Islet of Langerhans (tissue), 1 donor: ENCODE measurements at regions not wholly inside any gene's neighbourhood (a gene's known extent, or its start where the extent isn't known, plus 50 kb on each side); places are given as distances from the start of the nearest gene placed in this dataset.

ENCODE experiments used
- FAIRE-seq: peaks from one replicate; lab custom pipeline; 2011; peaks lifted over from hg19 to GRCh38; lab: Jason Lieb, UNC

DNA sequence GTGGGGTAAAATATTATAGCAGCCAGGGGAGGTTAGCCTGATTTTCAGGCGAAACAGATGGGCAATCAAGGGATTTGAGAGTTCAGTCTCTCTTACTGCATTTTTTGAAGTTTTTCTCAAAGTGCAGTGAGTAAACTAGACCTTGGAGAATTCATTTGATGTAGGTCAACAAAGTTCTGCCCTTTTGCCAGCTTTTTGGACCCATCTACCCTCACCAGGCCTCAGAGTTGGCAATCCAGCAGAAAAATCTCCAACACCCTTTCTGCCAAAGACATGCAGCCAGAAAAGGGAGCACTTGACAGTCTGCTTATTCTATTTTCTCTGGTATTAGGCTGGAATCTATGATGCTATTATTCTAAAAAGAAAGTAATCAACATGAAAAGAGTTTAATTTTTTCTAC, 162.2 kb upstream of the TOM1L1 start:
- no peak for FAIRE-seq

DNA sequence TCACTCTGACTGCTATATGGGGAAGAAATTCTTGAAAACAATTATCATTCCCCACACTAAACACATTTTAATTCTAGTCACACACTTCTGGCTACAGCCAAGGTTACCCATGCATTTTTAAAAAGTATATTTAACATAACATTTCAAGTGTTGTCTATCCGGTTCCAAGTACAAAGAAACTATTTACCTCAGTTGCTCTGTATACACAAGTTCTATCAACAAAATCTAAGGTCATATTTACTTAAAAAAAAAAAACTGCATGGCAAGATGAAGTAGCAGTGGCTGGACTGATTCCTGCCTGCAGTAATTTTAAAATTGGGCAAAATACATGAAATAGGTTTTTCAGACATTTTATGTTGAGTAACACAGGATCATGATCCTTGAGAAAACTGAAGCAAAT, 155.9 kb upstream of the TOM1L1 start:
- FAIRE-seq, result no peak

DNA sequence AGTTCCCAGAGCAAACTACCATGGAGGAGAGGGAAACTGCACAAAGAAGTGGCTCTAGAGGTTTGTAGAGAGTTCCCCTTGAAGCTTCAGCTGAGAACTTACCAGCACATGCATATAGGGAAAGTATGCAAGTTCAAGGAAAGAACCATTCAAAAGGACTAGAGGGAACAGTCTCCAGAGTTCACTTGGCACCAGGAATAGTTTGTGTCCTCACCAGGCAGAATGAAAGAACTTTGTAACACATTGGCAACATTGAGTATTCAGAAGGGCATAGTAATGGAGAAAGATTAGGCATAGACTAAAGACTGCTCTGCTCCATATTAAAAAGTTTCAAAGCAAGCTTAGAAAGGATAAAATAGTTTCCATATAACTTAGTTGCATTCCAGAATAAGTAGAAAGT, 155.4 kb upstream of the TOM1L1 start:
- FAIRE-seq, result no peak

DNA sequence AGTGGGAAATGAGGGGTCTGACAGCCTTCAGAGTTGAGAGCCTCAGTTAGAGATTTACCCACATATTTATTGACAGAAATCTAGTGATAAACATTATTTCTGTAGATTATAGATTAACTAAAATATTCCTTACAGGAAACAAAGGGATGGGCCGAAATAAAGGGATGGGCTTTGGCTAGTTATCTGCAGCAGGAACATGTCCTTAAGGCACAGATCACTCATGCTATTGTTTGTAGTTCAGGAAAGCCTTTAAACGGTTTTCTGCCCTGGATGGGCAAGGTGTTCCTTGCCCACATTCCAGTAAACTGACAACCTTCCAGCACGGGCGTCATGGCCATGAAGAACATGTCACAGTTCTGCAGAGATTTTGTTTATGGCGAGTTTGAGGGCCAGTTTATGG, 154.8 kb upstream of the TOM1L1 start:
- FAIRE-seq, result no peak

DNA sequence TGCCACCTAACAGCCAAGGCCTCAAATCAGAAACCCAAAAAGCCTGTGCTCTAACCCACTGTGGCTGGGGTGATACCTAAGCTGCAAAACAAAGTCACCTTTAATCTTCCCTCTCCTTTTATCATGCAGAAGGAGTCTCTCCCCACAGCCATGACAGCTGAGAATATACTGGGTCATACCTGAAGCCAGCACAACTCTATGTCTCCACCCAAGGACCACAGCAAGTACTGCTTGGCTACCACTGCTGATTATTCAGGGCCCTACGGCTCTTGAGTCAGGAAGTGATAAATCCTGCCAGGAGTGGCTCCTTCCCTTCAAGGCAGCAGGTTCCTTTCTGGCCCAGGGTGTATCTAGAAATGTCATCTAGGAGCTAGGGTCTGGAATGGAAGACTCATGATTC, 151.5 kb upstream of the TOM1L1 start:
- no peak for FAIRE-seq

DNA sequence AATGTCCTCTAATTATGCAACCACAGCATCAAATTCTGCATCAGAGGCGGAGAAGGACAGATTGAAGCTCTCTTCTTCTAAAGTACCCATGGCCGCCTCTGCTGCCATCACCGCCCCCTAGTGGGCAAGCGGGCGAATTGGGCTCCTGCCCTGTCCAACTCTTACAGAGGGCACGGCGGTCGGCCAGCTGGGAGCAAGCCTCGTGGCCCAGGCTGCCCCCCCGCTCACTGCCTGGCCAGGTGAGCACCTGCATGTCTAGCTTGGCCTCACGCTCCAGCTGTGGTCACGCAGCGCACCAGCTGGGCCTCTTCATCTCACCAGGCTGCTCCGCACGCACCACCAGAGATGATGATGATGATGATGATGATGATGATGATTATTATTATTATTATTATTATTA, 146.1 kb upstream of the TOM1L1 start:
- FAIRE-seq, result no peak

DNA sequence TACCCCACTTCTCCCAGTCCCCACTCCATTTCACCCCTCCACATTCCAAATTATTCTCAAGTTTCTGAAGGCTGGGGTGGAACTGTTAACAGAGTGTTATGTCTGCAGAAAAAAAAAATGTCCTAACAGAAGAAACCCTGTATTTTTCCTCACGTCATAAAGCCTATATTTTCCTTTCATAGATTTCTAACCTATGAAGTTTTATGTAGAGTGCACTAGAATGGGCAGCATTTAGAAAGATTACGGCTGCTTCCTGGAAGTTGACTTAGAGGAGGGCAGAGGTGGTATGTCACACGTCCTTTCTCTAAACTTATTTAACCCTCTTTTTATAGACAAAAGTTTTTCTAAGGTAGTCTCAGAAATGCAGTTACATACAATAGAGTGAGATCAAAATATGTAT, 139.8 kb upstream of the TOM1L1 start:
- no peak for FAIRE-seq

DNA sequence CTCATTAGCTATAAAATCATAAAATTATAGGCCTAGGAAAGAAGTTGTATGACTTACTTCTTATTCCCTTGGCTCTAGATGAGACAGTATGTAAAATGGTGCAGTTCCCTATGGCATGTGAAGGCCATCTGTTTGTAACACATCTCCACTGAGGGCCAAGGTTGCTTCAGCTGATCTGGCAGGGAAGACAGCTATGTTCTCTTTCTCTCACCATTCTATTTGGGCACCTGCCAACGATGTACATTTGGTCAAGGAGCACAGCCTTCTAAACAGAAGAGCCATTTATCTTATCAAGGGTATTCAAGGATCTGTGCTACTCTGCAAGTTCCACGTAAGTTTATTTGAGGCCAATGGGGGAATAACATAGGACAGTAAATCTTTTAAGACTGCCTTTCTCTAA, 129.8 kb upstream of the TOM1L1 start:
- FAIRE-seq, result no peak

DNA sequence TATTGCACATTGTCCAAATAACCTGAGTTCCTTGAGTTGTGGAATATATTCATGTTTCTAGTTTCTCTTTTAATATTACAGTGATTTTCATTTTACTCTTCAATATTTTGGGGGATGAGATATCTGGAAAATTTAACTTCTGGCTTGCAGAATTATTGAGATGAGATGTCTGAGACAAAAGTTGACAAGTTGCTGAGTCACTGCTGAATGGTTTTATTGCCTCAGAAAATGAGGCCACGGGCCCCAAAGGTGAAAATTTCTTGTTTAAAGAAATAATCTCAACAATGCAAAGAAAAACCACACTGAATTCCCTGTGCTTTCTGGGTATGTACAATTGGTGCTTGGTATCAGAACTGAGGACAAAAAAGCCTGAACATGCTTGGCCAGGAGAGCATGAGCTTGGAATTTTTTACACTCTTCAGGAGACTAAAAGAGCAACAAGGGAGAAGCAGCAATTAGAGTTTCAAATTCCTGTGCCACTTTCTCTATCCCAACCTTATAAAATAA, 129.2 kb upstream of the TOM1L1 start:
- no peak for FAIRE-seq

DNA sequence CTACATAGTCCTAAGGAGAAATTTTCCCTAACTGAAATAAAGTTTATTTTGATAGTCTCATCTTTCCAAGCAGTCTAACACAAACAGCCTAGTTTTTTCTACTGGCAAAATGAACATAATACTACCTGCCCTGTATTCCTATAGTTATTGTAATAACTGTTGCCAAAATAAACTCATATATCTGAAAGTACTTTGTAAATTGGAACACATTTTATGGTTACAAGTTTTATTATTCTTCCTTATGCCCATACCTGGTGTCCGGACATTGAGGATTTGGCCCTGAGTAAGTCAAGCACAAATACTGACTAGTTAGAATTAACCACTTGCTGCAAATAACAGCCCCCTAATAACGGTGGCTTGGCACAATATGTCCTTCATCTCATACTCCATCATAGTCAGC, 120.4 kb upstream of the TOM1L1 start:
- no peak for FAIRE-seq

DNA sequence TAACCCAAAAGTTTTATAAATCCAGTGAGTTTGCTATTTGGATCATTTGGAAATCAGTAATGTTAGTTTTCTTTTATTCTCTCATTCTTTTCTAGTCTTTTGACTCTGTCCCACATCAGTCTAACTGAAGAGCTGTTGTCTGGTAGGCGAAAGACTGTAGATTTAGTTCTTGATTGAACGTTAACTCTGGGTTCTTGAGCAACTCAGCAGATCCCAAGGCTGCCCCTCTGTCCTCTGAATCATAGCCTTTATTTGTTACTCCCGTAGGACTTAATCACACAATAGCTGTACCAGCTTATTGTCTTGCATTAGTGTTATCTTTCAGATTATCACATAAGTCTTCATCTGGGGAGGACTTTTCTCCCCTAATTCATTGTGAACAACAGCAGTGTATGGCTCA, 119.3 kb upstream of the TOM1L1 start:
- no peak for FAIRE-seq

DNA sequence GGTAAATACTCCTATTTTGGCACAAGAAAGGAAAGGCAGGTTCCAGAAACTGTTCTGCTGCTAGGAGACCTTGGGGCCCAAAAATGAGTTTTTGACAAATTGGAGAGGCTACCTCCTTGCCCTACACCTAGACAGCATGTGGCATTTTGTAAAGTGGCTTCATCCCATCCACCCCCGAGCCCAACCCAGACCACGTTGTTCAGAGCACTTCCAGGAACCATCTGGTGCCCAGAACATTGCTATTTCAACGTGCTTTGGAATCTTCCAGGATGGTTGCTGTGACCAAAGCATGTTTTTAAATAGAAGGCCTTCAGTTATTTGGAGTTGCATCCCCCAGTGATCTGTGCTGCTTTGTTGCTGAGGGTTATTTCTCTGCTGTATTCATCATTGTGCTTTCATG, 116.3 kb upstream of the TOM1L1 start:
- no peak for FAIRE-seq

DNA sequence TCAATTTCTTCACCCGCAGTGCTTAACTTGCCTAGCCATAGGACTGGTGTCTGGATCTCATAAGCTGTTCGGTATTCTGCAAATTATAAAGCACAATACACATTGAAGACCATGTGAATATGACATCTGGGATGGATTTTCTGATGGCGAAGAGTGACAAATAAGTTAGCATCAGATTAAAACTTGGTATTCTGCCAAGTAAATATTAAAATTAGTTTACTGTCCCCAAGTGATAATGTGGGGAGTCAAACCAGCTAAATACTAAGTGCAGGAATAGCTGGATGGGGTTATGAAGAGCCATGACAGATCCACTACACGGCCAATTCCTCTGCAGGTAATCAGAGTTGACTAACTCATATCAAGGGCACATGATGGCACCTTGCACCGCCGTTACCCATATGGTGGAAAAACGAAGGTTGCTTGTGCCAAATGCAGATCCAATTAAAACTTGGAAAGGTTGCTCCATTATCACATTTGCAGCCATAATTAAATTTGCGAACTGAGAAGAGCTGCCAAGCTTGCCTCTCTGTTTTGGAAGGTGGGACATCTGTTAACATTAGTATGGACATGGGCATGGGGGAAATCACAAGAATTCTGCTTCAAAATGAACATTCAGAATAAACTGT, 114.9 kb upstream of the TOM1L1 start:
- FAIRE-seq, result no peak

DNA sequence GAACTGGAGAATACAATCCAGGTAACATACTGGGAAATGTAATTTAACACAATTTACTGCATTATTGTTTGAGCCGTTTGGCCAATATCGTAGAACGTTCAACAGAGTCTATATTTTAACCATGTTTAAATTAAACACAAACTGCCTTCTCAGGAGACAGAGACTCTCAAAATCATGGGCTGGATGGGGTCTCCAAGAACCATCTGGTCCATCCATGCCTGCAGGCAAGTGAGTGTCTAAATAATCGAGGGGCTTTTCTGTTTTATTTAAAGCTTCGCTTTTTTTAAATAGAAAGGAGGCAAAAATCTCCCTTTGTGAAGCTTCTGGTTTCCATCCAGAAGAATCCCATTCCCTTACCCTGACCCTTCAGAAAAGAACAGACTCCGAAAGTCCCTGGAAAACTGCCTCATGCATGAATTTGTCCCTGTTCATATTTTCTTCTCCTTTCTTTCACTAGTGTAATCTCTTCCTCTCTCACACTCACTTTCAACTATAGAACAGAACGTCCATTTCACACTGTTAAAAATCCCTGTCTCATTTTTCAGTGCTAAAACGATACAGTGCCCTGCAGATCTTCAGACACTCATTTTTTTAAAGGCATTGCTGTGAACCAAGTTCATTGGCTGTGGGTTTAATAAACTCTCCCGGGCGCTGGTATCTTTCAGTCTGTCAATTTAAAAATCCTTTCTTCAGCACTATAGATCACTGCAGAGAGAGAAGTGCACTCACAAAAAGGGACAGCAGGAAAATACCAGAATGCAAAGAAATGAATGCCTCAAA, 111.4 kb upstream of the TOM1L1 start:
- no peak for FAIRE-seq

DNA sequence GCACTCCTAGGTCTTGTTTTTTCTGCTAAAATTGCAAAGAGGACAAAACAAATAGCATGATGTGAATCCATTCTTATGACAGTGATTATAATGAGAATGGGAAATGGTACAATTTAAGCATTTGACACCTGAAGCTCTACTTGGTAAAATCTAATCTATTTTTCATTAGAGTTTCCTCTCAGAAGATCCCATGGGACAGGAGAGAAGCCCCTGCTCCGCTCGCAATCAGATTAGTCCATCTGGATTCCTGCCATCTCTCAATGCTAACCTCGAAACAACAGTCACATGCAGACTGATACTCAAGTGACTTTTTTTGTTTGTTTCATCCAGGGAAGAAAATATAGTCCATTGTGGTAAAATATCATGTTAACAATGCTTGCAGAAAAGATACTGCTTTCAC, 107.4 kb upstream of the TOM1L1 start:
- FAIRE-seq, result no peak

DNA sequence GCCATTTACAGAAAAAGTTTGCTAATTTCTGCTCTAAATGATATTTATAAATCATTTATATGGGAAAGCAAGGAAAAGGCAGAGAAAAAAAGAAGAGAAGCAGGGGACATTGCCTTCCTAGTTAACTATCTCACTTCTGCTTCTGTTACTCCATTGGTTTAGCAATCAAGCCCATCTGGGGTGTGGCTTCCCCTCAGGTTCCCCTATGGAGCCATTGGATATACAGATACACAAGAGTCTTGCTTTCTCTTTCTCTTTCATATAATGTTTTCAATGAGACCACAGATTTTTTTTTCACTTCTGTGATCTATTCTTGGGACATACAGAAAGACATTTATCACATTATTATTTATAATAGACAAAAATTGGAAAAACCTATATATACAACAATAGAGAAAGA, 105.6 kb upstream of the TOM1L1 start:
- FAIRE-seq, result no peak

DNA sequence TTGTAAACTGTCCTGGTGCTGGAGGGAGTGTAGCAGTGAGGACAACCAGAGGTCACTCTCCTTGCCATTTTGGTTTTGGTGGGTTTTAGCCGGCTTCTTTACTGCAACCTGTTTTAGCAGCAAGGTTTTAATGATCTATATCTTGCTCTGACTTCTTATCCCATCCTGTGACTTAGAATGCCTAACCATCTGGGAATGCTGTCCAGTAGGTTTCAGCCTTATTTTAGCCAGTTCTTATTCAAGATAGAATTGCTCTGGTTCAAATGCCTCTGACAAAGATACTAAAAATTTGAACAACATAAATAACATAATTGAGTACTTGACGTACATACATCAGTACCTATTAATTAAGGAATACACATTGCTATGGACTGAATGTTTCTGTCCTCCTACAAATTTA, 93.3 kb upstream of the TOM1L1 start:
- no peak for FAIRE-seq

DNA sequence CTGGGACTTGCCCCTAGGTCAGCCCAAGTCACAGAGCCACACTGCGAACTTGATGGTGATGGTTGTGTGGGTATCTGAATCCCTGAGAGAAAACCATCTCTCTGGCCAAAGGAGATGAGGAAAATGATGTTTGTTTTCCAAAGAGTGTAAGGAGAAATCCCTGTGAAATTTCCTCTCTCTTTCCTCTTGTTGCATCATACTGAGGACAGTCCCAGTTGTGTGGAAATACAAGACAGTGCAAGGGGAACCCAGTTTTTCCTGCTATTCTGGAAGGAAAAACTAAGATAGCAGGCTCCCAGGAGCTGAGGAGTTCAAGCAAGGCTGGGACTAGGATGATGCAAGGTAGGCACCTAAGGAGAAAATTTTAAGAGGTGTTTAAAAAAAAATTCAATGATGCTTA, 86.8 kb upstream of the TOM1L1 start:
- FAIRE-seq, result no peak

DNA sequence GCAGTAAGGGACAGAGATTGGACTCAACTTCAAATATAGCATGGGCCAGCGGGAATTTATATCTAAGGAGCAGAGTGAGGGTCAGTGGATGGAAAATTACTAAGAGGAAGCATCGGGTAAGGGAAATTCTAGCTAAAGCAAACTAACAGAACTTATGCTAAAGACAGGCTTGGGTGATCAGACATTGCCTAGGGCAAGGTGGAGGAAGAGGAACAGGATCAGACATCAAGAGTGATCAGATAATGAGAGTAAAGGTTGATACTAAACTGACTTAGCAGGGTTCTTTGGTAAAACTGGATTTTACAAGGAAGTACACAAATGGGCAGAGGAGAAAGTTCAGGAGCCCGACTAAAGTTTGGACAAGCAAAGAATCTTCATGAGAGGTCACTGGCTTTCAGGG, 86.3 kb upstream of the TOM1L1 start:
- FAIRE-seq, result no peak

DNA sequence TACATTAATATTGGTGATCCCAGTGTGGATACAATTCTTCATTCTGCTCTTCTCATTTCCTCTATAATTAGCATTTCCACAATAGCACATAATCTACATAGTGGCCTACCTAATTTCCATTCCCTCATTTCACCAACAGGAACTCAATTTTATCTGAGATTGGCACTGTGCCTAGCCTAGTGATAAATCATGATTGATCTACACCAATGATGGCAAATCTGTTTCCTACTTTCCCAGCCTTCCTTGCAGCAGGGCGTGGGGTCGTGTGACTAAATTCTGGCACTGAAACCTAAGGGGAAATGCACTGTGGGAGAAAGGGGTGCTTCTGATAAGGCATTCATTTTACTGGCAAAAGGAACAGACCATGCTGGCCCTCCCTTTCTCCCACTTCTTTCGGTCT, 66.6 kb upstream of the TOM1L1 start:
- no peak for FAIRE-seq

DNA sequence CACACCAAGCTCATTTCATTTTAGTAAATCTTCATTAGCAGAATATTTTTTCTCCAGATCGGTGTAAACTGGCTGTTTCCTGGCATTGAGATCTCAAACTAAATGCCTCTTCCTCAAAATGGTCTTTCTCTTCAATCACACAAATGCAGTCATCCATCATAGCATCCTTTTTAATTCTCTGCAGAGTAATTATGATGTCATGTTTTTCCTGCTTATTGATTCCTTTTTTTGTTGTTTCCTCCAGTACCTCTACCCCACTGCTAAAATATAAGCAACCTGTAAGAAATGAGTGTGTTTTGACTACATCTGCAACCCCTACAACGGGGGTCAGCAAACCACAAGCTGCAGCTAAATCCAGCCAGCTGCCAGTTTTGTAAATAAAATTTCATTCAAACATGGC, 65.6 kb upstream of the TOM1L1 start:
- no peak for FAIRE-seq

DNA sequence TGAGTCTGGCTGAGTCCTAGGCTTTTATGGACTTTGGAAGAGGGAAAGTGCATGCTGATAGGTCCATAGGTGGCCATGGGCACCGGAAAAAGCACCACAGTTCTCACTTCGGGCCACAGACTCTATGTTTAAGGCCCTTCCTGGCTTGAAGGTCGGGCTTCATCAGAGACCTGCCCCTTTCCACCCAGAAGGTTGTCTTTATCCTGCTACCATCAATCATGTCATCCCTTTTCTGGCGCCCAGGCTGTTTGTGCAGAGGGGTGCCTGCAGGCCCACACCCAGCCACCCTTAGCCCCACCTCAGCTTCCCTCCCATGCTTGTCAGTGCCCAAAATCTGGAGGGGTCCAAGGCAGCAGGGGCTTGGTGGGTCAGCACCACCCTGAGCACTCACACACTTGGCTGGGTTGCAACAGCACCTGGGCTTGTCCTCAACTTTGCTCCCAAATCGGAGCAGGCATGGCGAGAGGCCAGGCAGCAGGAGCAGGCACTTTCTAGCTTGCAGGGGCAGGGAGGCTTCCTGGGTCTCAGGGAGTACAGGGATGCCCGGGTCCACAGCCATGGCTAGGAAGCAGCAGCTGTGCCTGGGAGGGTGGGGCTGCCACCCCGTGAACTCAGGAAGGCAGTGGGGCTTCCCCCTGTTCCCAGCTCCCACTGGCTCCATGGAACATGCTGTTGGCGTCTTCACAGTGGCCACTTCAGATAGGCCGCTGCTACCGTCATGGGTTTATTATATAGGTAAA, 63.8 kb upstream of the TOM1L1 start:
- no peak for FAIRE-seq

DNA sequence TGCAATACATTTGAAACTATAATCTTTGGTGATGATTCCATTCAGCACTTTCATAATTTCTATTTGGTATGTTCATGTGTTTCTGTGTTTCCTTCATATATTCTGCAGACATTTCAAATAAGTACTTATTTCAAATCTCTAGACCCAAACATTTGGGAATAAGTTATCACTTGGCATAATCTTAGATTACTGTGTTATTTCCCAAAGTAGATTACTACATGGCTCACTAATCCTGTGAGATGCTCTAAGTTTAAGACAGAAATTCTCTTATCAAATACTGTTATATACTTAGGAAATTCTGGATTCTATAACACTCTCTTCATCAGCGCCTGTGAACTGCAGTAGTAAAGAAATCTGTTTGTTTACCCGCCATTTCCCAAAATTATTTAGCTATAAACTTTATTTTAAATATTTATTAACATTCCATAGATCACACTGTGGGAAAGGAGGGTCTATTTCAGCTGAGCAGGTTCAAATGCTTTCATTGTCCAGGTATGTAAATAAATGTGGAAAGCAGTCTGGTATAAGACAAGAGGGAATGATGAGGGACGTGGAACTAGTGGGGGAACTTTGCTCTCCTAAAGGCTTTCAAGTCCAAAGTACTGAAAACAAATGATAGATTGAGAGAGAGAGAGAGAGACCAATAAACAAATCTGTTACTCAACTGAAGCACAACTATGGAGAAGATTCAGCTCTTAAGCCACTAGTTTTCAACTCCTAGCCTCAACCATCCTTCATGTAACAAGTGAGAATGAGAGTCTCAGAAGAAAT, 61.8 kb upstream of the TOM1L1 start:
- FAIRE-seq, result no peak
